Activated CD4-positive, alpha-beta T cell treated with anti-CD3 and anti-CD28 coated beads, Interleukin-2, Interleukin-4, amounts not matched to agents 100 ng/mL and 50 ng/mL, durations not matched to agents 16 hours and 8 hours (primary cell): ENCODE measurements at regions not wholly inside any gene's neighbourhood (a gene's known extent, or its start where the extent isn't known, plus 50 kb on each side); places are given as distances from the start of the nearest gene placed in this dataset.
"Not testable (repeated sequence)": the region's sequence is repeated elsewhere in the genome, so short reads cannot be mapped to it uniquely, and the experiment has no call there.

Experiments
- DNase-seq: peaks from one replicate; pipeline ENCODE4 v3.0.0-alpha.2; 2020; ENCODE audit warnings: low spot score

GRCh38 chr17:22044706-22045246 is 352.5 kb downstream of the KCNJ18 start:
- not testable (repeated sequence) for DNase-seq

- DNase-seq = not testable (repeated sequence)
Observed at GRCh38 chr17:22047521-22047920, 355.2 kb downstream of the KCNJ18 start.

- DNase-seq = not testable (repeated sequence)
Observed at GRCh38 chr17:22048226-22048625, 355.9 kb downstream of the KCNJ18 start.

- DNase-seq = not testable (repeated sequence)
Observed at GRCh38 chr17:22050766-22051165, 358.4 kb downstream of the KCNJ18 start.

- not testable (repeated sequence) for DNase-seq
Observed at GRCh38 chr17:22052715-22053114, 360.4 kb downstream of the KCNJ18 start.

- not testable (repeated sequence) for DNase-seq
Observed at GRCh38 chr17:22056566-22056965, 364.2 kb downstream of the KCNJ18 start.

- DNase-seq = not testable (repeated sequence)
Observed at GRCh38 chr17:22075918-22076317, 383.6 kb downstream of the KCNJ18 start.

- not testable (repeated sequence) for DNase-seq
Observed at GRCh38 chr17:22088589-22088988, 396.3 kb downstream of the KCNJ18 start.

GRCh38 chr17:22090263-22090935 is 398.1 kb downstream of the KCNJ18 start:
- DNase-seq = no peak

- not testable (repeated sequence) for DNase-seq
Observed at GRCh38 chr17:22091041-22091679, 398.8 kb downstream of the KCNJ18 start.

- DNase-seq = not testable (repeated sequence)
Observed at GRCh38 chr17:22091840-22092239, 399.5 kb downstream of the KCNJ18 start.

GRCh38 chr17:22095414-22095813 is 403.1 kb downstream of the KCNJ18 start:
- DNase-seq = not testable (repeated sequence)

- DNase-seq = not testable (repeated sequence)
Observed at GRCh38 chr17:22099633-22100032, 407.3 kb downstream of the KCNJ18 start.

GRCh38 chr17:22102177-22102576 is 409.9 kb downstream of the KCNJ18 start:
- no peak for DNase-seq

- not testable (repeated sequence) for DNase-seq
Observed at GRCh38 chr17:22116720-22117119, 424.4 kb downstream of the KCNJ18 start.

- not testable (repeated sequence) for DNase-seq
Observed at GRCh38 chr17:22117401-22117800, 425.1 kb downstream of the KCNJ18 start.

- not testable (repeated sequence) for DNase-seq
Observed at GRCh38 chr17:22119016-22119415, 426.7 kb downstream of the KCNJ18 start.

- DNase-seq = not testable (repeated sequence)
Observed at GRCh38 chr17:22119751-22120150, 427.4 kb downstream of the KCNJ18 start.

- DNase-seq = no peak
Observed at GRCh38 chr17:22123536-22124281, 431.4 kb downstream of the KCNJ18 start.

- no peak for DNase-seq
Observed at GRCh38 chr17:22128171-22128570, 435.8 kb downstream of the KCNJ18 start.

- no peak for DNase-seq
Observed at GRCh38 chr17:22128723-22129122, 436.4 kb downstream of the KCNJ18 start.

GRCh38 chr17:22129920-22130319 is 437.6 kb downstream of the KCNJ18 start:
- not testable (repeated sequence) for DNase-seq
